NCI-H2171 (cell line): ENCODE measurements at regions not wholly inside any gene's neighbourhood (a gene's known extent, or its start where the extent isn't known, plus 50 kb on each side); places are given as distances from the start of the nearest gene placed in this dataset.

Experiments used
- DNase-seq: peaks from one replicate; lab custom pipeline; 2025; lab: John Stamatoyannopoulos, UW

- DNase-seq = no peak
Measured at GRCh38 chr7:17130281-17131059, 168.0 kb upstream of the AHR start.

GRCh38 chr7:17131060-17131345 is 167.4 kb upstream of the AHR start:
- DNase-seq = no peak

- DNase-seq = no peak
Measured at GRCh38 chr7:17131983-17132655, 166.3 kb upstream of the AHR start.

GRCh38 chr7:17132726-17133125 is 165.7 kb upstream of the AHR start:
- no peak for DNase-seq

- no peak for DNase-seq
Measured at GRCh38 chr7:17133977-17134376, 164.5 kb upstream of the AHR start.

- DNase-seq = no peak
Measured at GRCh38 chr7:17134786-17135185, 163.7 kb upstream of the AHR start.

GRCh38 chr7:17136126-17136525 is 162.3 kb upstream of the AHR start:
- no peak for DNase-seq

- DNase-seq = no peak
Measured at GRCh38 chr7:17139081-17139480, 159.4 kb upstream of the AHR start.

- DNase-seq = no peak
Measured at GRCh38 chr7:17140406-17140805, 158.0 kb upstream of the AHR start.

- no peak for DNase-seq
Measured at GRCh38 chr7:17142831-17143541, 155.5 kb upstream of the AHR start.

- no peak for DNase-seq
Measured at GRCh38 chr7:17144322-17144721, 154.1 kb upstream of the AHR start.

- DNase-seq = no peak
Measured at GRCh38 chr7:17146621-17147020, 151.8 kb upstream of the AHR start.

GRCh38 chr7:17147409-17147808 is 151.0 kb upstream of the AHR start:
- no peak for DNase-seq

- DNase-seq = no peak
Measured at GRCh38 chr7:17150018-17150417, 148.4 kb upstream of the AHR start.

GRCh38 chr7:17152721-17153120 is 145.7 kb upstream of the AHR start:
- DNase-seq = no peak

GRCh38 chr7:17153536-17153935 is 144.9 kb upstream of the AHR start:
- DNase-seq = no peak

GRCh38 chr7:17155529-17155928 is 142.9 kb upstream of the AHR start:
- DNase-seq = no peak

GRCh38 chr7:17158261-17158660 is 140.2 kb upstream of the AHR start:
- DNase-seq = no peak

GRCh38 chr7:17159500-17160037 is 138.9 kb upstream of the AHR start:
- no peak for DNase-seq

GRCh38 chr7:17166824-17167379 is 131.6 kb upstream of the AHR start:
- DNase-seq = no peak

GRCh38 chr7:17168416-17168815 is 130.0 kb upstream of the AHR start:
- no peak for DNase-seq

- DNase-seq = no peak
Measured at GRCh38 chr7:17171427-17171826, 127.0 kb upstream of the AHR start.
